ENCODE measurements at regions not wholly inside any gene's neighbourhood (a gene's known extent, or its start where the extent isn't known, plus 50 kb on each side); places are given as distances from the start of the nearest gene placed in this dataset.
"Not testable (repeated sequence)": the region's sequence is repeated elsewhere in the genome, so short reads cannot be mapped to it uniquely, and the experiment has no call there.

DNA sequence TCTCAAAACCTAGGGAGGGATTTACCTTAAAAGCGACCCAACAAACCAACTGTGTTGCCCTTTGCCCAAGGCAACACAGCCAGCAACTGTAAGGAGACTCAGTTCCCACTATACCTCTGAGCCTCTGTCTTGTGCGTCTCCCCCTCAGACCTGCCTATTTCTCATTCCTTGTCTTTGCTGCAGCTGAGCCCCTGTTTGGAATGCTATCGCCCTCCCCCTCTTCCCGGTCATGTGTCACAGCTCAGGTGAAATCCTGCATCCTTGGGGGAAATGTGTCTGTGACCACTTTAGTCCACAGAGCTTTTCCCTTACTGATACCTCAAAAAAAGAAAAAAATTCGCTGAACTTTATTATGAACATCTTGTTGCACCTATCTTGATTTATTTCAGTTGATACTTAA lies 52.0 kb upstream of the LRIG1 start:
- Mint-ChIP-seq H3K4me3 (no peak overlapping the region), H3K27me3 (ENCODE audit: low read depth) (peaks cover 8% of the 10 kb centered on the region), H3K9me3 (no peaks in the 10 kb centered on the region), H3K36me3 (ENCODE audit: insufficient read depth) (no peaks in the 10 kb centered on the region), H3K4me1 (ENCODE audit: low read depth) (no peaks in the 10 kb centered on the region)
- DNase-seq: no peak
- ATAC-seq: no peak

DNA sequence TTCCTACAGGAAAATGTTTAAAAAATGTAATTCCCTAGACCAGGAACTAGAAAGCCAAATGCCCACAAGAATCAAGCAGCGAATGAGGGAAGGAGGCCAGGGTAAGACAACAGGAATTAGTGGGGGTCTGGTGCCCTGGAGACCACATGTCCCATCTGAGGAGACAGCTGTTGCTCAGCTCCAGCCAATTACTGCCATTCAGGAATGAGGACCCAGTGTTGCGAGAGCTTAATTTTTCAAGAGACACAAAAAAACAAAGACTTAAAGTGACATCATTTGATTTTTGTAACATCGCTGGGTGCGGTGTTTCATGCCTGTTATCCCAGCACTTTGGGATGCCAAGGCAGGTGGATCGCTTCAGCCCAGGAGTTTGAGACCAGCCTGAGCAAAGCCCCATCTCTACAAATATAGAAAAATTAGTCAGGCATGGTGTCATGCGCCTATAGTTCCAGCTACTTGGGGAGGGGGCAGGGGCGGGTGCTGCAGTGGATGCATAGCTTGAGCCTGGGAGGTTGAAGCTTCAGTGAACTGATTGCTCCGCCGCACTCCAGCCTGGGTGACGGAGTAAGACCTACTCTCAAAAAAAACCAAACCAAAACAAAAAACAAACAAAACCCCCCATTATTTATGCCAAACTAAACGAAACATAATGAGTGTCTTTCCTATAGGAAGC lies 52.8 kb upstream of the LRIG1 start:
- Mint-ChIP-seq H3K4me3 (no peak overlapping the region), H3K36me3 (ENCODE audit: insufficient read depth) (no peaks in the 10 kb centered on the region), H3K4me1 (ENCODE audit: low read depth) (no peaks in the 10 kb centered on the region), H3K9me3 (no peaks in the 10 kb centered on the region), H3K27me3 (ENCODE audit: low read depth) (peaks cover 8% of the 10 kb centered on the region)
- ATAC-seq: no peak
- DNase-seq: no peak

DNA sequence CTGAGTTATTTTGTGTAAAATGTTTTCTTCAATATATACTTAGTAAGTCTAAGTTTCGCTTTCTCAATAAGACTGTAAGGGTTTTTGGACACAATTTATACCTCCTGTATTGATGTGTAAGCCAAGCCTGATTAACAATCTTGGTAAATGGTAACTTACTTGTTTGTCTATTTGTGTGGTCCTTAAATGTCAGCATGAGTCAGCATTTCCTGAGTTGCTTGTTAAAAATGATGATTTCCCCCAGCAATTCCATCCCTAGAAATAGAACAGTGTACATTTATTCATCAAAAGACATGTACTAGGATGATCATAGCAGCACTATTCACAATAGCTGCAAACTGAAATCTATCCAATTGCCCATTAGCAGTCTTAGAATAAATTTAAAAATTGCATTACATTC lies 53.4 kb upstream of the LRIG1 start:
- Mint-ChIP-seq H3K4me1 (ENCODE audit: low read depth) (no peaks in the 10 kb centered on the region), H3K9me3 (no peaks in the 10 kb centered on the region), H3K27me3 (ENCODE audit: low read depth) (peaks cover 8% of the 10 kb centered on the region), H3K4me3 (no peak overlapping the region), H3K36me3 (ENCODE audit: insufficient read depth) (no peaks in the 10 kb centered on the region)
- DNase-seq (no peak), ATAC-seq (no peak)

DNA sequence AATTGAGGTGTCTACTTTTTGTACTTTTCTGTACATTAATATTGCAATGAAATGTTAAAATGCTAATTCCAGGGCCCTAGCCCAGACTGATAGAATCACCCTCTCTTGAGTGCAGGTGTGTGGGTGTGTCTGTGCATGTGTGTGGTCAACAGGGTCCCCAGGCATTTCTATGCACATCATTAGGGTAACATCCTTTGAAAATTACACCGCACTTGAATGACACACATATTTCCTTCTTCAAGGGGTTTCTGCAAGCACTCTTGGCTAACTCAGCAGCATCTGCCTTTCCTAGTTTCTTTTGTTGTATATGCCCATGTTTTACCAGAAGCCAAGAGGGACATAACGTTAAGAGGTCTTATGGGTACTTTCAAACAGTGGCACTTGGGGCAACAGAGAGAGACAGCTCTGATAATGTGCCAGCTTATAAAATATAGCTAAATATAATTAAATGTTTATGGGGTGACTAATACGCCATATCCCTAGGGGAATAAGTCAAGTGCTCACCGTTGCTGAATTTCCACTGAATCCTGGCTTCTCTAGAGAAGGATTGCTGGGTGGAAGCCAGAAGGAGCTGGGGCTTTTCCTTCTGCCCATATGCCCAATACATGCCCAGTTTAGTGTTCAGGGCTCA lies 54.5 kb upstream of the LRIG1 start:
- Mint-ChIP-seq H3K9me3 (peaks cover 5% of the 10 kb centered on the region), H3K4me3 (no peak overlapping the region), H3K27me3 (ENCODE audit: low read depth) (peaks cover 8% of the 10 kb centered on the region), H3K36me3 (ENCODE audit: insufficient read depth) (no peaks in the 10 kb centered on the region), H3K4me1 (ENCODE audit: low read depth) (no peaks in the 10 kb centered on the region)
- no peak for DNase-seq
- ATAC-seq: no peak

DNA sequence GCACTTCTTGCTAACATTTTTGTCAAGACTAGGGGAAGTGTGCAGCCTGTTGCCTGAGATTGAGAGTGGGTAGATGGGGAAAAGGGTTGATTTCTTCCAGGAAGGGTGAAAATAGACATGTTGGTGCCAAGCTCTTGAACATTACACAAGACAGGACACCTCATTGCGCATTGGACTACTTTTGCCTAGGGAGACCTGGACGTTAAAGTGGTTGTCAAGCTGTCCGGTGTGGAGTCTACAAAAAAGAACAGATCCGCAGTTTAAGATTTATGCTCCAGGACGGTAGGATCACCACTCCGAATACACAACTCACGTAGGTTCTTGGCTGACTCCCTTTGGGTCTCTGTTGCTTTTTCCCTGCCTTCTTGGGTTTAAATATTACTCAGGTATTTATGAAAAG lies 56.3 kb upstream of the LRIG1 start:
- DNase-seq (no peak), ATAC-seq (no peak)
- H3K4me1 Mint-ChIP-seq (ENCODE audit: low read depth): no peaks in the 10 kb centered on the region
- H3K27me3 Mint-ChIP-seq (ENCODE audit: low read depth): peaks cover 8% of the 10 kb centered on the region
- peaks cover 8% of the 10 kb centered on the region for H3K9me3 Mint-ChIP-seq
- H3K36me3 Mint-ChIP-seq (ENCODE audit: insufficient read depth): no peaks in the 10 kb centered on the region
- no peak overlapping the region for H3K4me3 Mint-ChIP-seq

DNA sequence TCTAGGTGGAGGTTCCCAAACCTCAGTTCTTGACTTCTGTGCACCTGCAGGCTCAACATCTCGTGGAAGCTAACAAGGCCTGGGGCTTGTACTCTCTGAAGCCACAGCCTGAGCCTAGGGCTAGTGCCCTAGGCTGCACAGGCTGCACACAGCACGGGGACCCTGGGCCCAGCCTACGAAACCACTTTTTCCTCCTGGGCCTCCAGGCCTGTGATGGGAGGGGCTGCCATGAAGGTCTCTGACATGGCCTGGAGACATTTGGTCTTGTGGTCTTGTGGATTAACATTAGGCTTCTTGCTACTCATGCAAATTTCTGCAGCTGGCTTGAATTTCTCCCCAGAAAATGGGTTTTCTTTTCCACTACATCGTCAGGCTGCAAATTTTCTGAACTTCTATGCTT lies 59.1 kb upstream of the LRIG1 start:
- not testable (repeated sequence) for DNase-seq; H3K4me3 Mint-ChIP-seq; H3K9me3 Mint-ChIP-seq; H3K36me3 Mint-ChIP-seq (ENCODE audit: insufficient read depth); H3K27me3 Mint-ChIP-seq (ENCODE audit: low read depth); H3K4me1 Mint-ChIP-seq (ENCODE audit: low read depth); ATAC-seq

DNA sequence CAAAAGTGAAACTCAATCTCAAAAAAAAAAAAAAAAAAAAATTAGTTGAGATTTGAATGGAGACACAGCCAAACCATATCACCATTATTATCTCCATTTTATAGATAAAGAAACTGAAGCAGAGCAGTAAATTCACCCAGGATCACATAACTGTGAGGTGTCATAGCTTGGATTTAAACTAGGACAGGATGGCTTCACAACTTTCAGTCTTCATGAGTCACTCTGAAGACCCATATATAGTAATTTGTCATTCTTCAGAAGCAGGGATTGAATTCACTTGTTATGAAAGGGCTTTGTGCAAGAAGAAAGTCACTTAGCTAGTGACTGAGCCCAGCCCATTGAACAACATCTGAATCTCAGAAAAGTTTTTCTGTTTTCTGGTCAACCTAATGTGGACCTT lies 60.5 kb upstream of the LRIG1 start:
- DNase-seq: no peak
- Mint-ChIP-seq H3K27me3 (ENCODE audit: low read depth) (no peaks in the 10 kb centered on the region), H3K9me3 (peaks cover 8% of the 10 kb centered on the region), H3K36me3 (ENCODE audit: insufficient read depth) (no peaks in the 10 kb centered on the region), H3K4me3 (no peak overlapping the region), H3K4me1 (ENCODE audit: low read depth) (no peaks in the 10 kb centered on the region)
- peak; percentile 78 to 84 for ATAC-seq

DNA sequence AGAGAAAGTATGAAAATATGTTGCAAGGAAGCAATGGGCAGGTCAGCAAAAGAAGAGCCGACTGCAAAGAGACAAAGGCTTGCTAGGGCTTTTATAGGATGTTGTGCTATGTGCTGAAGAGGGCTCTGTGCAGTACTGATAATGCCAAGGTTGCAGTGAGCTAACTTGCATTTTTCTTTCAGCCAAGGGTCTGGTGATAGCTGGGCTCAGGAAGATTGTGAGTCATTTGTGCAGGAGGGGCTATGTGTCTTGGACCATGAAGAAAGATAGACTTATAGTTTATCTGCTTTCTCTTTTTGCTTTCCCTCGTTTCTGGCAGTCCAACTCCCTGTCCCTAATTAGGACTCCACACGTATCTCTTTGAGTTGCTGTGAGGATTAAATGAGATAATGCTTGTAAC lies 64.5 kb upstream of the LRIG1 start:
- no peak for DNase-seq
- H3K4me1 Mint-ChIP-seq (ENCODE audit: low read depth): no peaks in the 10 kb centered on the region
- no peak overlapping the region for H3K4me3 Mint-ChIP-seq
- ATAC-seq: no peak
- peaks cover 2% of the 10 kb centered on the region for H3K27me3 Mint-ChIP-seq (ENCODE audit: low read depth)
- H3K9me3 Mint-ChIP-seq: peaks cover 3% of the 10 kb centered on the region
- no peaks in the 10 kb centered on the region for H3K36me3 Mint-ChIP-seq (ENCODE audit: insufficient read depth)

DNA sequence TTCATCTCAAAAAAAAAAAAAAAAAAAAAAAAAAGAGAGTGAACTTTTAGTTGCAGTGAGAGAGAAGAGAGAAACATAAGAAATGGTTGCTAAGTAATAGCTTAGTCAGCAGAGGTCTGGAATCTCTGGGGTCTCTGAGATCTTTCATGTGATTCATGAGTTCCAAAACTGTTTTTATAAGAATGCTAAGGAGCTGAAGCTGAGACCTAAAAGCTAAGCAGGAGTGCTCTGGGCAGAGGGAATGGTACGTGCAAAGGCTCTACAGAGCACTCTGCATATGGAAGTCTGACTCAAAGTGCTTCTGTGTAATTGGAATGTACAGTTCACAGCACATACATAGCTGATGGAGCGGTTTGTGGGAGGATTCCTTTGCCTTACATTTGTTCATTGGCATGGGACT lies 66.3 kb upstream of the LRIG1 start:
- Mint-ChIP-seq H3K4me1 (ENCODE audit: low read depth) (no peaks in the 10 kb centered on the region), H3K4me3 (no peak overlapping the region), H3K27me3 (ENCODE audit: low read depth) (peaks cover 2% of the 10 kb centered on the region), H3K36me3 (ENCODE audit: insufficient read depth) (no peaks in the 10 kb centered on the region), H3K9me3 (no peaks in the 10 kb centered on the region)
- DNase-seq (no peak), ATAC-seq (no peak)

DNA sequence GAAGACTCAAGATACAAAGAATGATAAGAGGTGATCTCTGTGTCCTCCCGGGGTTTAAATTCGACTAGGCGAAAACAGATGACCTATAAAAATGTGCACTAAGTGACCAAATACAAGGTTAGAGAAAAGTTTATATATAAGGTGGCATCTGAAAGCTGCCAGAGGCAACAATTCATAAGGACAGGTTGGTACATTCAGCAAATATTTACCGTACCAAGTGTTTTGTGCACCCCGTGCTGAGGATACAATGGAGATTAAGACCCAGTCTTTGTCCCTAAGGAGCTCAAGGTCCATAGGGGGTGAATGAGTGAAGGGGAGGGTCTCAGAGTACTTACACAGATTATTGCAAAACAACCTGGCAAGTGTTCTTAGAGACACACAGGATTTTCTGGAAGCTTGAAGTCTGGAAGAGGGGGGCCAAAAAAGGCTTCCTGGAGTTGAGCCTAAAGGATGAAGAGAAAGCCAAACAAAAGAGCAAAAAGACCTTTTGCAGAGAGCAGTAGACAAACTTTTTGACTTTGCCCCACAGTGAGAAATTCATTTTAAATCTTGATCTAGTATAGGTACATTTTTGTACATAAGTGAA lies 71.4 kb upstream of the LRIG1 start:
- Mint-ChIP-seq H3K9me3 (no peaks in the 10 kb centered on the region), H3K4me1 (ENCODE audit: low read depth) (no peaks in the 10 kb centered on the region), H3K4me3 (no peak overlapping the region), H3K27me3 (ENCODE audit: low read depth) (peaks cover 4% of the 10 kb centered on the region), H3K36me3 (ENCODE audit: insufficient read depth) (no peaks in the 10 kb centered on the region)
- no peak for ATAC-seq
- no peak for DNase-seq

DNA sequence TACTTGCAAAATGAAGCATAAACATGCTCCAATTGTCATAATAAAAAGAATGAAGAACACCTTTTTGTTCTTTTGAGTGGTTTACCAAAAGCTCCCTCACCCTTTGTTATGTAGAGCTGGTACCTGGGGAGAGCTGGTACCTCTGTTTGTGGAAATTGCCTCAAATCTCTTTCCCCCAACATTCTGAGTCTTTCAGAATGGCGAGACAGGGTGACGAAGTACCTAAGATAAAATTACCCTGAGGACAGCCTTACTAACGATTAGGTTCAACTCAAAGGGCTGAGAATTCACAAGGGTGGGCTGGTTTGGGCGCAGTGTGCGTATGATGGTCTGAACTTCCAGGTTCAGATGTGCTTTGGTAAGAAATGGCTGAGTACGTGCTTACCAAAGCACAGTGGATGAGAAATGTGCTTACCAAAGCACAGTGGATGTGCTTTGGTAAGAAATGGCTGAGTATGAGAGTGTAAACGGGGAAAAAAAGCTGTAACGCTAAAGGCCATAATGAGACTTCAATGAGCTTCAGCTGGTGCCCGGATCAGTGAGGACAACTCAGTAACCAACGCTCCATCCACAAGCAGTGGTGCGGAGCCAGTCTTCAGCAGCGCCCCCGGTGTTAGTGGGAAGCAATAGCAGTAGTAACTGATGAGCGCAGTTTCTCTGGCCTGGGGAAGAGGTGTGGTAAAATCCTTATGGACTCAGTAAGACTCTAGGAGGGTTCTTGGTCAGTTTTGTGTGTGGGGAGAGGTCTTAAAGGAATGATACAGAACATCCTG lies 72.3 kb upstream of the LRIG1 start:
- ATAC-seq (no peak), DNase-seq (no peak)
- no peaks in the 10 kb centered on the region for H3K9me3 Mint-ChIP-seq
- H3K27me3 Mint-ChIP-seq (ENCODE audit: low read depth): peaks cover 3% of the 10 kb centered on the region
- no peaks in the 10 kb centered on the region for H3K4me1 Mint-ChIP-seq (ENCODE audit: low read depth)
- H3K36me3 Mint-ChIP-seq (ENCODE audit: insufficient read depth): no peaks in the 10 kb centered on the region
- H3K4me3 Mint-ChIP-seq: no peak overlapping the region

DNA sequence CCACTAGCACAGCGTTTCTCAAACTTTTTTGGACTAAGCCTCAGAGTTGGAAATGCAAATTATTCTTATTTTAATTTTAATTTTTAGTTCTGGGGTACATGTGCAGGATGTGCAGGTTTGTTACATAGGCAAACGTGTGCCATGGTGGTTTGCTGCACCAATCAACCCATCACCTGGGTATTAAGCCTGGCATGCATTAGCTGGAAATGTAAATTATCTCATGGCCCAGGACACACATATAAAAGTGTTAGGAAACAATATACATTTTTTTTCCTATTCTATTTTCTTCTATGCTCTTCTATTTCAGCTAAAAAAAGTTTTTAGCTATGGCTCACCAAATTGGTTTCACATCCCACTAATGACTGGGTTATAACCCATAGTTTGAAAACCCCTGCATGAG lies 73.3 kb upstream of the LRIG1 start:
- Mint-ChIP-seq H3K27me3 (ENCODE audit: low read depth) (peaks cover 8% of the 10 kb centered on the region), H3K36me3 (ENCODE audit: insufficient read depth) (no peaks in the 10 kb centered on the region), H3K9me3 (peaks cover 9% of the 10 kb centered on the region), H3K4me3 (no peak overlapping the region), H3K4me1 (ENCODE audit: low read depth) (no peaks in the 10 kb centered on the region)
- no peak for ATAC-seq
- DNase-seq: no peak

DNA sequence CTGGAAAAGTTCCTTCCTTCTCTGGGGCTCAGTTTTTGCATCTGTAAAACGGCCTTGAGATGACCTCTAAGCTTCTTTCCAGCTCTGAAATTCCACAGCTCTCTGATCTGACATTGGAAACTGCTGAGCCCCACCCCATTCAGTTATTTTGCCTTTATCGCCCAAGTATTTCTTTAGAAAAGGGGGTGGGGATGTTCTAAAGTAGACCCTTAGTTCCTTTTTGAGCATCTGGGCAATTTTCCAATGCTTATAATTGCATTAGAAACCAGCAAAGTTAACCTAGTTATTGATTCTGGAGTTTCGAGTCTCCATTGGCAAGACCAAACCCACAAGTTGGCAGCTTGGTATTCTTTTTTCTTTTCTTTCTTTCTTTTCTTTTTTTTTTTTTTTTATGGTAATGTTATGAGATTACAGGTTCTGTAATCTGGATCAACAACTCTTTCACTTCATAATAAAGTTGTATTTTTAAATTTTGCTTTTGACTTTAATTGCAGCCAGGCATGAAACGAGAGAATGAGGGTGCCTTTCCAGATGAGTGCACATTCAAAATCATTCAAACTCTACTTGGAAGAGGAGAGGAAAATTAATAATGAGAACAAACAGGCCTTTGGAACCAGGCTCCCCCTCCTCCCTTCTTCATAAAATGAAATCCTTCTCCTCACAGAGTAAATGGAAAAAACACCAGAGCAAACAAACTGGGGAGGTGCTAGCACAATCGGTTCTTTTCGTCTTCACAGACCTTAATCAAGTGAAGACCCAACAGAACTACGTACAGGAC lies 76.8 kb upstream of the LRIG1 start:
- Mint-ChIP-seq H3K36me3 (ENCODE audit: insufficient read depth) (no peaks in the 10 kb centered on the region), H3K4me1 (ENCODE audit: low read depth) (peaks cover 5% of the 10 kb centered on the region), H3K27me3 (ENCODE audit: low read depth) (peaks cover 18% of the 10 kb centered on the region), H3K4me3 (no peak overlapping the region), H3K9me3 (peaks cover 13% of the 10 kb centered on the region)
- ATAC-seq (no peak), DNase-seq (no peak)

DNA sequence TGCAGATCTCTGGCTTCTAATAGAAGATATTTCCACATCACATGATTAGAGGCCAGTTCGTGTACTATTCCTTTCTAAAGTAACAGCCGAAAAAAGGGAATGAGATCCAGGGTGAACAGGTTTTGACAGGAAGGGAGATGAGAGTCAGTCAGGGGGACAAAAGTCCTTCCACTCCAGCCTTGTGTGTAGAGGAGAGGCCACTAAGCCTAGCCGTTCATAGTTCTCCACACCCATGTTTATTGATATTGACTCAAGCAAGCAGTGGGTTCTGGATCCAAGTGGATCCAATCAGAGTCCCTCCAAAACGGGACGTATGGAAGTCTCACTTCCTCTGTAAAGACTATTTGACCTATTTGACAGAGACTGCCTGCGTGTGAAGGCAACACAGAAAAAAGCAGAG lies 80.4 kb upstream of the LRIG1 start:
- Mint-ChIP-seq H3K9me3 (peaks cover 13% of the 10 kb centered on the region), H3K4me3 (no peak overlapping the region)

More for the DNA sequence above, 80.4 kb upstream of the LRIG1 start:
- Mint-ChIP-seq H3K4me1 (ENCODE audit: low read depth) (peaks cover 18% of the 10 kb centered on the region), H3K36me3 (ENCODE audit: insufficient read depth) (no peaks in the 10 kb centered on the region), H3K27me3 (ENCODE audit: low read depth) (peaks cover 20% of the 10 kb centered on the region)
- ATAC-seq: no peak
- no peak for DNase-seq
